ENCODE measurements at regions not wholly inside any gene's neighbourhood (a gene's known extent, or its start where the extent isn't known, plus 50 kb on each side); places are given as distances from the start of the nearest gene placed in this dataset.

GRCh38 chr1:199292896-199293295, 654.1 kb downstream of the PTPRC start:
- no peak for DNase-seq

- no peak for DNase-seq
Measured at GRCh38 chr1:199295107-199295506, 656.3 kb downstream of the PTPRC start.

- DNase-seq, result no peak
Measured at GRCh38 chr1:199297174-199297573, 658.3 kb downstream of the PTPRC start.

- no peak for DNase-seq
Measured at GRCh38 chr1:199297887-199298286, 659.0 kb downstream of the PTPRC start.

- no peak for DNase-seq
Measured at GRCh38 chr1:199298825-199299224, 660.0 kb downstream of the PTPRC start.

GRCh38 chr1:199301472-199302217, 662.8 kb downstream of the PTPRC start:
- DNase-seq, result no peak

GRCh38 chr1:199302554-199302953, 663.7 kb downstream of the PTPRC start:
- DNase-seq, result no peak

GRCh38 chr1:199303035-199303434, 664.2 kb downstream of the PTPRC start:
- DNase-seq, result no peak

GRCh38 chr1:199305053-199305452, 666.2 kb downstream of the PTPRC start:
- no peak for DNase-seq

GRCh38 chr1:199307496-199308264, 668.8 kb downstream of the PTPRC start:
- DNase-seq, result no peak

GRCh38 chr1:199308349-199308846, 669.6 kb downstream of the PTPRC start:
- DNase-seq, result no peak

- no peak for DNase-seq
Measured at GRCh38 chr1:199310708-199311107, 671.9 kb downstream of the PTPRC start.

GRCh38 chr1:199311478-199312262, 672.8 kb downstream of the PTPRC start:
- DNase-seq, result no peak

GRCh38 chr1:199312626-199313025, 673.8 kb downstream of the PTPRC start:
- DNase-seq, result no peak

- DNase-seq, result no peak
Measured at GRCh38 chr1:199313444-199313843, 674.6 kb downstream of the PTPRC start.

- DNase-seq, result no peak
Measured at GRCh38 chr1:199319341-199319740, 680.5 kb downstream of the PTPRC start.

- no peak for DNase-seq
Measured at GRCh38 chr1:199322278-199322677, 683.4 kb downstream of the PTPRC start.

- no peak for DNase-seq
Measured at GRCh38 chr1:199333180-199333579, 694.3 kb upstream of the NR5A2 start.

GRCh38 chr1:199335496-199335895, 692.0 kb upstream of the NR5A2 start:
- DNase-seq, result no peak

- no peak for DNase-seq
Measured at GRCh38 chr1:199336745-199337640, 690.5 kb upstream of the NR5A2 start.

GRCh38 chr1:199338760-199339159, 688.8 kb upstream of the NR5A2 start:
- DNase-seq, result no peak

GRCh38 chr1:199352351-199352750, 675.2 kb upstream of the NR5A2 start:
- DNase-seq, result no peak
